ENCODE measurements at regions not wholly inside any gene's neighbourhood (a gene's known extent, or its start where the extent isn't known, plus 50 kb on each side); places are given as distances from the start of the nearest gene placed in this dataset.

DNA sequence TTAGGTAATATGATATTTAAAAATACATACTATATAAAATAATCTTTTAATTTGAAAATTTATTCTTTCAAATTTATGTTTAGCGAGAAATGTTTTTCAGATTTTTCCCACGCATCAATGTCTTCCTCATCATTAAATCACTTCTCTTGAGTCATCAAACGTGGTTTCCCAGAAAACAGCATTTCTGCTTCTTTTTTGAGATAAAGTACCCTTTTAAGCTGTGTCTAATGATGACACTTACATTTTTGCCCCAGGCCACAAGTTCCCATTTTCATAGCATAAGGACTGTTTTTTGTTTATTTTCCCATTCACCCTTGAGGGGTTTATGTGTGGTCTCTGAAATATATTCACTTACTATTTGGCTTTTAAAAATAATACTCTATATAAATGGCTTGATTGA is 139.0 kb upstream of the HS3ST3A1 start:
- TF ChIP-seq, protein P1, sequence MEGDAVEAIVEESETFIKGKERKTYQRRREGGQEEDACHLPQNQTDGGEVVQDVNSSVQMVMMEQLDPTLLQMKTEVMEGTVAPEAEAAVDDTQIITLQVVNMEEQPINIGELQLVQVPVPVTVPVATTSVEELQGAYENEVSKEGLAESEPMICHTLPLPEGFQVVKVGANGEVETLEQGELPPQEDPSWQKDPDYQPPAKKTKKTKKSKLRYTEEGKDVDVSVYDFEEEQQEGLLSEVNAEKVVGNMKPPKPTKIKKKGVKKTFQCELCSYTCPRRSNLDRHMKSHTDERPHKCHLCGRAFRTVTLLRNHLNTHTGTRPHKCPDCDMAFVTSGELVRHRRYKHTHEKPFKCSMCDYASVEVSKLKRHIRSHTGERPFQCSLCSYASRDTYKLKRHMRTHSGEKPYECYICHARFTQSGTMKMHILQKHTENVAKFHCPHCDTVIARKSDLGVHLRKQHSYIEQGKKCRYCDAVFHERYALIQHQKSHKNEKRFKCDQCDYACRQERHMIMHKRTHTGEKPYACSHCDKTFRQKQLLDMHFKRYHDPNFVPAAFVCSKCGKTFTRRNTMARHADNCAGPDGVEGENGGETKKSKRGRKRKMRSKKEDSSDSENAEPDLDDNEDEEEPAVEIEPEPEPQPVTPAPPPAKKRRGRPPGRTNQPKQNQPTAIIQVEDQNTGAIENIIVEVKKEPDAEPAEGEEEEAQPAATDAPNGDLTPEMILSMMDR (IDR thresholded peaks at IDR 0.05; ENCODE audit: low read depth, low read length): no peak
- TF ChIP-seq EZH2phosphoT487 (IDR thresholded peaks at IDR 0.05; ENCODE audit: low read depth): no peak

Measured in OCI-LY3 (cell line).